ENCODE measurements at regions not wholly inside any gene's neighbourhood (a gene's known extent, or its start where the extent isn't known, plus 50 kb on each side); places are given as distances from the start of the nearest gene placed in this dataset.

GRCh38 chr6:18601516-18602020 lies 214.4 kb downstream of the RNF144B start:
- peaks cover 0 to 5% of the 10 kb centered on the region in 2 experiments; a peak in 1 of 4 replicates for H3K4me1 ChIP-seq (ENCODE audit: control insufficient read depth in 1 of 2, insufficient read depth in 2 of 2, low read depth in 1 of 2, low read length in 1 of 2)
- H3K27me3 ChIP-seq (ENCODE audit: insufficient read depth) = no peaks in the 10 kb centered on the region
- no peaks in the 10 kb centered on the region for H3K9me2 ChIP-seq
- H2AFZ ChIP-seq (ENCODE audit: low read depth) = no peak overlapping the region
- H3K79me2 ChIP-seq (ENCODE audit: insufficient read depth) = no peaks in the 10 kb centered on the region
- H3K9me3 ChIP-seq = no peaks in the 10 kb centered on the region
- no peak overlapping the region for H3K4me2 ChIP-seq
- no peaks in the 10 kb centered on the region for H4K20me1 ChIP-seq (ENCODE audit: insufficient read depth)
- 15% methylated on average over 5 of the region's 5 CpGs for WGBS (ENCODE audit: low lambda C conversion rate)
- TF ChIP-seq TEAD4 (IDR thresholded peaks at IDR 0.05; ENCODE audit: borderline replicate concordance, insufficient read depth) (no peak), YY1 (IDR thresholded peaks at IDR 0.05; ENCODE audit: low read depth) (no peak), RCOR1 (IDR thresholded peaks at IDR 0.05; ENCODE audit: low read length) (no peak), NFIC (IDR thresholded peaks at IDR 0.05; ENCODE audit: borderline replicate concordance) (no peak), CHD2 (IDR thresholded peaks at IDR 0.05; ENCODE audit: low read length, partially characterized antibody) (no peak), POLR2AphosphoS5 (IDR thresholded peaks at IDR 0.05; ENCODE audit: low read depth, low read length) (no peak), GATA2 (CRISPR knock-in tag; IDR thresholded peaks at IDR 0.05) (no peak), FOXM1 (IDR thresholded peaks at IDR 0.05; ENCODE audit: low read depth) (no peak), EZH2phosphoT487 (IDR thresholded peaks at IDR 0.05; ENCODE audit: borderline replicate concordance, low read depth) (no peak), SMC3 (IDR thresholded peaks at IDR 0.05; ENCODE audit: low read depth, low read length) (no peak), MXI1 (IDR thresholded peaks at IDR 0.05; ENCODE audit: low read depth, low read length) (no peak), CTCF (IDR thresholded peaks at IDR 0.05) (no peak), USF1 (IDR thresholded peaks at IDR 0.05; ENCODE audit: borderline replicate concordance, low read depth) (no peak), MEF2A (IDR thresholded peaks at IDR 0.05; ENCODE audit: borderline replicate concordance, low read depth) (no peak)
- TF ChIP-seq, protein P1, sequence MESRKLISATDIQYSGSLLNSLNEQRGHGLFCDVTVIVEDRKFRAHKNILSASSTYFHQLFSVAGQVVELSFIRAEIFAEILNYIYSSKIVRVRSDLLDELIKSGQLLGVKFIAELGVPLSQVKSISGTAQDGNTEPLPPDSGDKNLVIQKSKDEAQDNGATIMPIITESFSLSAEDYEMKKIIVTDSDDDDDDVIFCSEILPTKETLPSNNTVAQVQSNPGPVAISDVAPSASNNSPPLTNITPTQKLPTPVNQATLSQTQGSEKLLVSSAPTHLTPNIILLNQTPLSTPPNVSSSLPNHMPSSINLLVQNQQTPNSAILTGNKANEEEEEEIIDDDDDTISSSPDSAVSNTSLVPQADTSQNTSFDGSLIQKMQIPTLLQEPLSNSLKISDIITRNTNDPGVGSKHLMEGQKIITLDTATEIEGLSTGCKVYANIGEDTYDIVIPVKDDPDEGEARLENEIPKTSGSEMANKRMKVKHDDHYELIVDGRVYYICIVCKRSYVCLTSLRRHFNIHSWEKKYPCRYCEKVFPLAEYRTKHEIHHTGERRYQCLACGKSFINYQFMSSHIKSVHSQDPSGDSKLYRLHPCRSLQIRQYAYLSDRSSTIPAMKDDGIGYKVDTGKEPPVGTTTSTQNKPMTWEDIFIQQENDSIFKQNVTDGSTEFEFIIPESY (IDR thresholded peaks at IDR 0.05; ENCODE audit: borderline replicate concordance, low read depth) = no peak
- TF ChIP-seq, protein P2, sequence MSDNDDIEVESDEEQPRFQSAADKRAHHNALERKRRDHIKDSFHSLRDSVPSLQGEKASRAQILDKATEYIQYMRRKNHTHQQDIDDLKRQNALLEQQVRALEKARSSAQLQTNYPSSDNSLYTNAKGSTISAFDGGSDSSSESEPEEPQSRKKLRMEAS (IDR thresholded peaks at IDR 0.05; ENCODE audit: low read depth) = no peak
- DNase-seq = no peak
- H3K36me3 ChIP-seq (replicated peaks in 1 of 2; ENCODE audit: control insufficient read depth in 1 of 2, insufficient read depth in 2 of 2, low read length in 1 of 2) = no peaks in the 10 kb centered on the region
- POLR2A ChIA-PET = no interaction called here
- no peaks in the 10 kb centered on the region for H3F3A ChIP-seq (replicated peaks; ENCODE audit: insufficient read depth)
- no peak overlapping the region for H3K4me3 ChIP-seq (ENCODE audit: low read depth in 2 of 2, low read length in 1 of 2)
- CTCF ChIA-PET = no interaction called here
- no peak overlapping the region for H3K9ac ChIP-seq
- H3K27ac ChIP-seq (ENCODE audit: low read depth in 2 of 2, low read length in 1 of 2) = no peak overlapping the region
